Body of pancreas (tissue), 4 donors: ENCODE measurements at regions not wholly inside any gene's neighbourhood (a gene's known extent, or its start where the extent isn't known, plus 50 kb on each side); places are given as distances from the start of the nearest gene placed in this dataset.

Experiments used
- ATAC-seq: fragments of 150-250 bp; one replicate; pipeline ENCODE4 v1.9.1; 2016
- DNase-seq, 4 donors: peaks; one replicate each; pipeline ENCODE4 v3.0.0-alpha.2; 2019
- H3K27ac ChIP-seq, 4 donors: fragments of 200-600 bp; sonication (generic); 1 replicate in 3 of 4; 2 replicates in 1 of 4; pipeline versions ENCODE4 v1.5.1 to v1.6.1; 2016 to 2019; ENCODE audit warnings: mild to moderate bottlenecking in 1 of 4, mixed read lengths in 1 of 4, moderate library complexity in 1 of 4
- H3K27me3 ChIP-seq, 2 donors: fragments of 200-600 bp; sonication (generic); one replicate each; pipeline ENCODE4 v1.6.0; 2016; ENCODE audit warnings: mild to moderate bottlenecking in 1 of 2
- H3K36me3 ChIP-seq, 2 donors: fragments of 200-600 bp; sonication (generic); replicated peaks in 1 of 2; 2 replicates each; pipeline ENCODE4 v1.5.1; 2016; ENCODE audit warnings: low read depth in 2 of 2; ENCODE audit not compliant: insufficient read depth in 1 of 2
- H3K4me1 ChIP-seq: fragments of 200-600 bp; sonication (generic); one replicate; pipeline ENCODE4 v1.6.0; 2016
- H3K4me3 ChIP-seq, 2 donors: fragments of 200-600 bp; sonication (generic); 1 replicate in 1 of 2; 2 replicates in 1 of 2; pipeline ENCODE4 v1.5.1; 2016 to 2019
- H3K9me3 ChIP-seq, 3 donors: fragments of 200-600 bp; sonication (generic); 1 replicate in 2 of 3; 2 replicates in 1 of 3; pipeline ENCODE4 v1.5.1; 2016
- CTCF ChIP-seq, 7 experiments: fragments of 450-650 bp in 4 of 7; fragments of 200-600 bp in 3 of 7; sonication (generic) in 3 of 7; IDR thresholded peaks; one replicate each; pipeline ENCODE4 v1.5.1; 2016 to 2019; ENCODE audit warnings: antibody characterized with exemption in 7 of 7
- POLR2A ChIP-seq, 3 donors: fragments of 450-650 bp; IDR thresholded peaks; one replicate each; pipeline ENCODE4 v1.6.1; 2016; ENCODE audit warnings: antibody characterized with exemption in 3 of 3, mild to moderate bottlenecking in 2 of 3
- WGBS, 2 donors: methylation state at CpG; one replicate each; pipeline ENCODE4 v1.1.5; 2017; 5-methylcytosine and 5-hydroxymethylcytosine counted together
- intact Hi-C: fragments of 100-400 bp; cut with DNase I; formaldehyde crosslinking; loops from one replicate; pipeline ENCODE4 v1.15.1; 2023

GRCh38 chr11:37948258-37948657 lies 1350.2 kb upstream of the RAG2 start:
- ATAC-seq (no peak), DNase-seq (no peak)
- Histone ChIP-seq H3K4me1 (no peaks in the 10 kb centered on the region), H3K27ac (no peak overlapping the region), H3K4me3 (no peak overlapping the region), H3K9me3 (no peaks in the 10 kb centered on the region), H3K36me3 (no peaks in the 10 kb centered on the region), H3K27me3 (no peaks in the 10 kb centered on the region)
- TF ChIP-seq CTCF (IDR thresholded peaks at IDR 0.05) (no peak), POLR2A (IDR thresholded peaks at IDR 0.05) (no peak)
- intact Hi-C loops = no loop called here
- WGBS, 2 donors = 64 to 65% methylated on average over 3 of the region's 3 CpGs

- TF ChIP-seq POLR2A (IDR thresholded peaks at IDR 0.05) (no peak), CTCF (IDR thresholded peaks at IDR 0.05) (no peak)
- intact Hi-C loops = no loop called here
- H3K27ac ChIP-seq = no peak overlapping the region
- WGBS, 2 donors = 74 to 77% methylated on average over 3 of the region's 3 CpGs
- H3K27me3 ChIP-seq = no peaks in the 10 kb centered on the region
- H3K4me3 ChIP-seq = no peak overlapping the region
- H3K4me1 ChIP-seq = no peaks in the 10 kb centered on the region
- DNase-seq (no peak), ATAC-seq (no peak)
- H3K36me3 ChIP-seq = no peaks in the 10 kb centered on the region
- no peaks in the 10 kb centered on the region for H3K9me3 ChIP-seq
Observed at GRCh38 chr11:37947821-37948220, 1349.8 kb upstream of the RAG2 start.

GRCh38 chr11:37946155-37946766 lies 1348.2 kb upstream of the RAG2 start:
- ATAC-seq (peak; percentile 73), DNase-seq (peak; percentile 40 to 54 (median 46))
- Histone ChIP-seq H3K9me3 (no peaks in the 10 kb centered on the region), H3K27ac (no peak overlapping the region), H3K4me3 (no peak overlapping the region), H3K27me3 (no peaks in the 10 kb centered on the region), H3K36me3 (no peaks in the 10 kb centered on the region), H3K4me1 (no peaks in the 10 kb centered on the region)
- 48 to 50% methylated on average over 4 of the region's 4 CpGs for WGBS, 2 donors
- intact Hi-C loops = no loop called here
- TF ChIP-seq CTCF (IDR thresholded peaks at IDR 0.05) (peak; percentile 68 to 81 (median 72)), POLR2A (IDR thresholded peaks at IDR 0.05) (no peak)

GRCh38 chr11:37942081-37942480 lies 1344.0 kb upstream of the RAG2 start:
- Histone ChIP-seq H3K27me3 (no peaks in the 10 kb centered on the region), H3K4me3 (no peak overlapping the region), H3K36me3 (no peaks in the 10 kb centered on the region), H3K27ac (no peak overlapping the region), H3K4me1 (no peaks in the 10 kb centered on the region), H3K9me3 (no peaks in the 10 kb centered on the region)
- intact Hi-C loops = no loop called here
- TF ChIP-seq CTCF (IDR thresholded peaks at IDR 0.05) (no peak), POLR2A (IDR thresholded peaks at IDR 0.05) (no peak)
- 28 to 29% methylated on average over 2 of the region's 2 CpGs for WGBS, 2 donors
- ATAC-seq (no peak), DNase-seq (no peak)

GRCh38 chr11:37929100-37929653 lies 1331.1 kb upstream of the RAG2 start:
- no peak for ATAC-seq
- Histone ChIP-seq H3K4me3 (no peak overlapping the region), H3K9me3 (no peaks in the 10 kb centered on the region), H3K27ac (no peak overlapping the region), H3K36me3 (no peaks in the 10 kb centered on the region), H3K4me1 (no peaks in the 10 kb centered on the region), H3K27me3 (no peaks in the 10 kb centered on the region)
- WGBS, 2 donors = 82 to 84% methylated on average over 3 of the region's 3 CpGs
- intact Hi-C loops = no loop called here
- DNase-seq = no peak
- no peak for TF ChIP-seq POLR2A (IDR thresholded peaks at IDR 0.05)
- no peak for TF ChIP-seq CTCF (IDR thresholded peaks at IDR 0.05)
